Choroid plexus epithelial cell (primary cell): ENCODE measurements at regions not wholly inside any gene's neighbourhood (a gene's known extent, or its start where the extent isn't known, plus 50 kb on each side); places are given as distances from the start of the nearest gene placed in this dataset.
A peak's percentile ranks its signal among the peaks of the same experiment; 100 is the strongest.

Experiments used
- DNase-seq: peaks from one replicate; pipeline ENCODE4 v3.0.0-alpha.2; 2010; ENCODE audit warnings: low read depth
- H3K4me3 ChIP-seq: 2 replicates; pipeline ENCODE4 v1.5.1; 2011; ENCODE audit warnings: low read depth, mild to moderate bottlenecking, control low read depth, low read length, moderate library complexity
- CTCF ChIP-seq: conservative IDR thresholded peaks from 2 replicates; pipeline ENCODE4 v1.5.1; 2011; ENCODE audit warnings: low read depth, mild to moderate bottlenecking, control low read depth, inconsistent platforms, low read length, moderate library complexity

- no peak for DNase-seq
- TF ChIP-seq CTCF: no peak
- no peak overlapping the region for H3K4me3 ChIP-seq
Measured at GRCh38 chr4:20512985-20513384, 187.3 kb upstream of the PACRGL start.

GRCh38 chr4:20520901-20521300 lies 179.4 kb upstream of the PACRGL start:
- peak; percentile 48 for DNase-seq
- no peak overlapping the region for H3K4me3 ChIP-seq
- no peak for TF ChIP-seq CTCF

GRCh38 chr4:20528508-20528907 lies 171.8 kb upstream of the PACRGL start:
- TF ChIP-seq CTCF: no peak
- no peak for DNase-seq
- H3K4me3 ChIP-seq: no peak overlapping the region

GRCh38 chr4:20529691-20530090 lies 170.6 kb upstream of the PACRGL start:
- no peak for TF ChIP-seq CTCF
- H3K4me3 ChIP-seq: no peak overlapping the region
- no peak for DNase-seq

GRCh38 chr4:20532116-20532790 lies 168.0 kb upstream of the PACRGL start:
- TF ChIP-seq CTCF: no peak
- peak; percentile 16 for DNase-seq
- no peak overlapping the region for H3K4me3 ChIP-seq

- no peak overlapping the region for H3K4me3 ChIP-seq
- no peak for DNase-seq
- no peak for TF ChIP-seq CTCF
Measured at GRCh38 chr4:20532871-20533870, 167.1 kb upstream of the PACRGL start.
